ENCODE measurements at regions not wholly inside any gene's neighbourhood (a gene's known extent, or its start where the extent isn't known, plus 50 kb on each side); places are given as distances from the start of the nearest gene placed in this dataset.

DNA sequence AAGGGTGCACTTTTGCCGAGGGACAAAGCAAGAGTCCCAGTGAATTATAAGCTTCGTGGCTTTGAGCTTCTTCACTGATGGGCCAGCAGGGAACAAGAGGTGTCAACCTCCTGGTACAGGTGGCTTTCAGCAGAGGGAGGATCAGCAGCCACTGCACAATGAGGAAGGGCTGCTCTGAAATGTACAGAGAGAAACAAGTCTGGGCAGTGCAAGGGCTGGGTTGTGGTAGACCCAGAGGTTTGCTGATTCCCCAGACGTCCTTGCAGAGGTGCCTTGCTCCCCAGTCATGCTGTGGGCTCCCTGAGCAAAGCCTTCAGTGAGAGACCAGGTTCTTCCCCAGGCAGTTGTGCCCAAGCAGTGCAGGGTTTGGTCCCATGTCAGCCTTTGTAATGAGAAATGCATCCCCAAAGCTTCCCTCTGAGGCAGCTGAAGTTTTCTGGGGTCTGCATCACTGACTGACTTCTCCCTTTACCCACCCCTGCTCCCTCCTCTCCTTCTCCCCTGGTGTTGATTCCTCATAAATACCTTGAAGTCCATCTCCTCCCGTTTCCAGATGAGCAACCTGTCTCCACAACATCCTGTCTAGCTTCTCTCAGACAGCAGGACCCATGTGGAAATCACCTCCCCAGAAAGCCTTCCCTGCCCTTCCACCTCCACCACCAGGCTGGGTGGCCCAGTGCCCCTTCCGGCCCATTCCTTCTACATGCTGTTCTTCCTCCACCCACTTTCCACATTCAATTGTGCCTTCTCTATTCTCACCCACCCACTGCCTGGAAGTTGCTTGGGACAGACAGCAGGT lies 599.6 kb upstream of the ADAMTS16 start:
- no peak for DNase-seq

DNA sequence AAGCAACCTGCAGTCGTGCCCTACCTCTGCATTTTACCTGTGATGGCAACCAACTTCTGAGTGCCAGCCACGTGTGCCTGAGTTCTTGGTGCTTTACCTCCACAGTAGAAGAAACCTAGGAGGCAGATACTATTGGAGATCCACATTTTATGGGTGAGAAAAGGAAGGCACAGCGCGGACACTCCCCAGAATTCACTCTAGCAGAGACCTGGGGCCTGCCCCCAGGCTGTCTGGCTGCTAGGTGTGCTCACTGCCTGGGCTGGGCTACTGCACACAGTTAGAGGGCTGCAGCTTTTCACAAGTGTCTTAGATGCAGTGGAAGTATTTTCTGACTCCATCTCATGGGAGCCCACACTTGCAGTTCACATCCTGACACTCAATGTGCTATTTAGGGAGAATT lies 598.8 kb upstream of the ADAMTS16 start:
- DNase-seq = no peak

DNA sequence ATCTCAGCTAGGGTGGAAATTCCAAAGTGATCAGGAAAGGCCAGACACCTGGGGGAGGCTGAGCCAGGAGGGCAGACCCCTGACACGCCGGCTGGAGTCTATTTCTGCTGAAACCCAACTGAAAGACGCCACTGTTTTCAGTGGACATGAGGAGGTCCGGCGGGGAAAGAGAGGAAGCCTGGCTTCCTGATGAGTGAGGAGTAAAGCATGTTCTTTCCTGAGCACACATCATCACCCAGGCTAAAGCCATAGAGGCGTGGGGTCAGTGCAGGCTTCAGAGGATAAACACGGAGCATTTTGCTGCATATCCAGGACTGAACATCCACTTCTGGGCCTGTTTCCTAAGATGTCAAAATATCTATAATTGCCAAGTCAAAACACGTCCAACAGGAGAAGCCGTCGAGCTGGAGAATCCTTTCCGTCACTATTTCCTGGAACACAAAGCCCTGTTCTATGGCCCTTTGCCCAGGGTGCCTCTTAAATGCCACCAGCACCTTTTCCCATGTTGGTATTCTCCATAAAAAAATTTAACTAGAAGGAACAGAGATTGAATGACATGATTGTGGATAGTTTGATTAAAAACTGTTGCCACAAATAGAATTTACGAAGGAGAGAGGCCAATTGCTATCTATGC lies 597.9 kb upstream of the ADAMTS16 start:
- DNase-seq = no peak

DNA sequence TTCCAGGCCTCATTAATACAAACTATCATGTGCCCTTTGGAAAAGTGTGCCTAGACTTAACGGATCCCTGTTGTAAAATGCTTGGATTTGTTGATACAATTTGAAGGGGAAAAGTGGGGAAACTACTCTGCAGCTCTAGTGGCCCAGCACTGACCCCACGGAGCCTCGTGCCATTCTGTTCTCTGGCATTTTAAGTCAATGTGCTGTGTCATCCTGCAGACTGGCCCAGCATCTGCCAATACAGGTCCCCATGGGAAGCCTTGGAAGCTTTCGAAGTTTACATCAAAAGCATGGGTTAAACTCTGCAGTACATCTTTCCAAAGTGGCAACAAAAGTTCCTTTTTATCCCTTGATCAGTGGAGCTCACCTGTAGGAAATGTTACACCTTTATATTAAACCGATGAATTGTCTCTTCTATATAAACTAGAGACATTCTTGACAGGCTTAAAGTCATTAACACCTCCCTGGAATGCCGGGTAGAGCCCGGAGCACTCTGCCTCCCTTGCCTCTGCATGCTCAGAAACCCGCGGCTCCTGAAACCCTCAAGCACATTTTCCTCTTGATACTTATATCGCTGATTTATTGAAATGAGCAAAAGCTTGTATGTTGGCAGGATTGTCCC lies 596.0 kb upstream of the ADAMTS16 start:
- no peak for DNase-seq

DNA sequence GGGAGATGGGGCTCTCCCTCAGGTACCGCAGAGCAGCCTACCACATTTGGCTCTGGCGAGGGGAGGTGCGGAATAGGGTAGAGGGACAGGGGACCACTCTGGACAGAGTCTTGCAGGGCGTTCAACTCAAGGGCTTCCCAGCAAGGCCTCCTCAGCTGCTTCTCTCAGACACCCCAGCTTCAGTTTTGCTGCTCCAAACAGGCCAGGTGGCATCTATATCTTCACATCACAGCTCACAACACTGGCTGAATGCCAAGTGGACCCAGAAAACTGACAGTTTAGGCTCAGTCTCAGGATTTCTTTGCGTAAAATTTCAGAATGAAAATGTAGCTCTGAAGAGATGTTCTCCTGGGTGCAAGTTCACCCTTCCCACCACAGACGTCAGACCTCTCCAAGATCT lies 592.6 kb upstream of the ADAMTS16 start:
- DNase-seq = no peak

DNA sequence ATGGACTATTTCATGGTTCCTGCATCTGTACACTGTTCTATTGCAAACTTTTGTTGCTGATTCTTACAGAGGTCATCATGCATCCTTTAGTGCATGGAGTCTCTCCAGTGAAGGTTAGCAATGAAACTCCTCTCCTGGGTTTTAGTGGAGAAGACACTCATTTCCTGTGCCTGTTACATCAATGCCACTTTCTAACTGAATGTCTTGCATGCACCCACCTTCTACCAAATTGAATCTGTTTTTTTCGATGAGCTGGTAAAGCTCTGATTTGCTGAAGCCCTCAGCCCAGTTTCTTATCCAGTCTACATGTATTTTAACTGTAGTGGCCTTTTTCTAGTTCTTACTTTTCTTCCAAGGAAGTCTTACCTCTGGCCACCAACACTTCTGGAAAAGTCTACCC lies 591.8 kb upstream of the ADAMTS16 start:
- no peak for DNase-seq

DNA sequence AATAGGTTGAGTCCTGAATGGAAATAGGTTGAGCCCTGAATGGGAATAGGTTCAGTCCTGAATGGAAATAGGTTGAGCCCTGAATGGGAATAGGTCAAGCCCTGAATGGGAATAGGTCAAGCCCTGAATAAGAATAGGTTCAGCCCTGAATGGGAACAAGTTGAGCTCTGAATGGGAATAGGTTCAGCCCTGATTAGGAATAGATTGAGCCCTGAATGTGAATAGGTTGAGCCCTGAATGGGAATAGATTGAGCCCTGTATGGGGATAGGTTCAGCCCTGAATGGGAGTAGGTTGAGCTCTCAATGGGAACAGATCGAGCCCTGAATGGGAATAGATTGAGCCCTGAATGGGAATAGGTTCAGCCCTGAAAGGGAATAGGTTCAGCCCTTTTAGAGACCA lies 590.8 kb upstream of the ADAMTS16 start:
- no peak for DNase-seq

DNA sequence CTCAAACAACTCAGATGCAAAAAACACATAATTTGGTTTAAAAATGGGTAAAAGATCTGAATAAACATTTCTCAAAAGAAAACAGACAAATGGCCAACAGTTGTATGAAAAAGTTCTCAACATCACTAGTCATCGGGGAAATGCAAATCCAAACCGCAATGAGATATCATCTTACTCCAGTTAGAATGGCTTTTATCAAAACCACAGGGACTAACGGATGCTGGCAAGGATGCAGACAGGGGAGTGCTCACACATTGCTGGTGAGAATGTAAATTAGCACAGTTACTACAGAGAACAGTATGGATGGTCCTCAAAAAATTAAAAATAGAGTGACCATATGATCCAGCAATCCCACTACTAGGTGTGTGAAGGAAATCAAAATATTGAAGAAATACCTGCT lies 589.1 kb upstream of the ADAMTS16 start:
- DNase-seq = no peak

DNA sequence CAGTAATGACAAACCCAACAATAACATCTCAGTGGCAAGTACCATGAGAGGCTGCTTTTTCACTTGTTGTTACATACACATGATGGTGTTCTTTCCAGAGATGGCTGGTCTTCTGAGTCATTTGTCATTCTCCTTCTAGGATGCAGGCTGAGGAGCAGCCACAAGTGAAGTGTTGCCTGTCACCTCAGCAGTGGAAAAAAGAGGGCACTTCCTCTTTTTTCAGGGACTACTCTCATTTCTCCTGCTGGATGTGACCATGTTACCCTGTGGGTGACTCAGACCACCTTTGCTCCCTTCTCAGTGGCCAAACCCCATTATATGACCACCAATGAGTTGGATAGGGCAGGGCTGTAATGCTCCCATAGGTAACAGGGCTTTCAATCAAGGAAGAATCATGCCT lies 587.0 kb upstream of the ADAMTS16 start:
- no peak for DNase-seq

DNA sequence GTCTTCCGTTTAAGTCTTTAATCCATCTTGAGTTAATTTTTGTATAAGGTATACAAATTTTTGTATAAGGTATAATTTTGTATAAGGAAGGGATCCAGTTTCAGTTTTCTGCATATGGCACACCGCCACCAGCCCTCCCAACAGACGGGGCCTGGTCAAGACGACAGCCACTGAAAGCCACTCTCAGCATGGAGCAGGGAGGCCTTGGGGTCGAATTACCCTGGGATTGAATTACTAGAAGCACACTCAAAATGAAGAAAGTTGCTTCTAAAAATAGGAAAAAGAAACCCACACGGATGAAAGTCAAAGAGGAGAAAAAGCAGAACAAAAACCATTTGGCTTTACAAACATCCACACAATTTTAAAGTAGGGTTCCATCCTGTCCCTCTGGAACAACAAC lies 586.2 kb upstream of the ADAMTS16 start:
- DNase-seq = no peak

DNA sequence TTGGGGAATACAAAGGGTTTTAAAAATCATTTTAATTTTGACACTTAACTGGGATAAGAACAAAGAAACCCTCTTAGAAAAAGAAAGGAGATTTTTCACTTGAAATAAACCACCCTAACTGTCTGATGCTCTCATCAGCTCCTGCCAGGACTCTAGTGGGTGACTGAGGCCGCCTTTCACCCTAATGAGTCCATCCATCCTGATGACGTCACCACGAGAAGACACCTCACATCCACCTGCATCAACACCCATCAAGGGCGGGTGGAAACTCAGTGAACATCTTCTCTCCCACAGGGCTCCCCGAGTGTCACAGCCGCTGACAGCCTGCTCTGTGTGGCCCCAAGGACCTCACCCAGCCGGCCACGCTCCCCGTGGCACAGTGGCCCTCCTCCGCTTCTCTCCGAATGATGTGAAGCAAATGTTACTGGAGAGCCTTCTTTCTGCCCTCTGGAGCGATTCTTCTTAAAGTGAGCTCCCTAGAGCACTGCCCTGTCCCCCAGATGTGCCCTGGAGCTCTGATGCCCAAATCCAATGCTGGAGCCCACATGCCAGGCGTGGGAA lies 584.3 kb upstream of the ADAMTS16 start:
- no peak for DNase-seq

DNA sequence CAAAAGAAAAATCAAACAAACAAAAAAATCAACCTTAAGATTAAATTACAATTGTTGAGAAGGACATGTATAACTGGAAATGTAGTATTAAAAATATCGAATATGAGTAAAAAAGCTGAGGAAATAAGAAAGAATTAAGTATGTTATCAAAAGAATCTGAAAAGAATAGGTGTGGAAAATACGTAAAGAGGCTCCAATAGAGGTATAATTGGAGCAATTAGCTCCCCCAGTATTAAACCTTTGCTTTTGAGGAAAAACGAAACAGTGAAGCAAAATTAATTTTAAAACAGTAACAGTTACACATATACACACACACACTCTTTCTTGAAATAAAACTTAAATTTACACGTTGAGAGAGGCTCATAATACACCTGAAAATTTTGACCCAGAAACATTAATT lies 578.7 kb upstream of the ADAMTS16 start:
- DNase-seq = no peak

DNA sequence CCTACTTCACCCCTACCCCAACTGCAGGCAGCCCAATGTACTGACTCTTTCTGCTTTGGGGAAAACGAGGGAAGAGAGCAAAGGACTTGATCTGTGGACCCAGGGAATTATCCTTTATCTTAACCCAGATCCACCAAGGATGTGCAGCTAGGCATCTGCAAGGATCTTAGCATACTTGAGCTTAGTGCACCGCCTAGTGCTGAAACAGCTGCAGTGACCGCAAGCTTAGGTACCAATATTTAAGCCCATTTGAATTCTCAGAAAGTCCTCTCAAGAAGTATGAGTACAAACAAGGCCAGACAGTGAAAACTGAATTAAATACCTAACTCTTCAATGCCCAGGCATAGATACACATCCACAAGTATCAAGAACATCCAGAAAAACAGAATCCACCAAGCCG lies 576.7 kb upstream of the ADAMTS16 start:
- DNase-seq = no peak

DNA sequence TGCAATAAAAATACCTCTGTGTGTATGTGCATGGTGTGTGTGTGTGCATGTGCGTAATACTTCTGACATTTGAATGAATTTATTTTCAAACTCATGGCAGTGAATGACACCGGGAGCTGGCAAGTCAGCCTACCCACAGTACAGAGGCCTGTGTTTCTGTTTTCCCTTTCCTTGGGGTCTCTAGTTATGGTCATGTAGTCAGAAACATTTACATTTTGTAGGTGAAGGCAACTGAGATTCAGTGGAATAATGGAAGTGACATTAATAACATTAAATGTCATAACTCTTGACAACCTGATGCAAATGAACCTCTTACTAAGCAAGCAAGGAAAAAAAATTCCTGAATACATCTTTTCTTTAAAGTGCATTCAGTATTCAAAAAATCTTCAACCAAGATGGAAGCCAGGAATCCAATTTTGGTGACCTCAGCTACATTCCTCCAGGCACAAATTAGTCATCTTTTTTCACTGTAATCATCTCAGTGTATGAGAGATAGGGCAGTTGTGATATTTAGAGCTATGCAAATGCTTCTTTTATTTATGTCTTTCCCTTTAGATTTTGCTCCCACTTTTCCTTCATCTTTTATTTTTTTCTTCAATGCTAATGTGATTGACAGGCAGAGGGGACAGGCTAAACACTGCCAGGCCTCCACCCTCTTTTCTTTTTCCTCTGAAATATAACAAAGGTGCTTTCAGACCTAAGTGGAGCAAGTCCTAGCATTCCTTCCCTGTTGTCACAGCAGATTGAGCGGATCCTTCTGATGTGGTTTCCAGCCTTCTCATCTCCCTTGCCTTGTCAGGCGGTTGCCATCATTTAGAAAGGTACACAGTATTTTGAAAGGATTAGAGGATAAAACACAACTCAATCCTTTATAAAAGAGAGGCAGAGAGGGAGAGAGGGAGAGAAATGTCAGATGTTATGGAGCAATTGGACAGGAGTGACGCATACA lies 569.8 kb upstream of the ADAMTS16 start:
- DNase-seq = no peak

DNA sequence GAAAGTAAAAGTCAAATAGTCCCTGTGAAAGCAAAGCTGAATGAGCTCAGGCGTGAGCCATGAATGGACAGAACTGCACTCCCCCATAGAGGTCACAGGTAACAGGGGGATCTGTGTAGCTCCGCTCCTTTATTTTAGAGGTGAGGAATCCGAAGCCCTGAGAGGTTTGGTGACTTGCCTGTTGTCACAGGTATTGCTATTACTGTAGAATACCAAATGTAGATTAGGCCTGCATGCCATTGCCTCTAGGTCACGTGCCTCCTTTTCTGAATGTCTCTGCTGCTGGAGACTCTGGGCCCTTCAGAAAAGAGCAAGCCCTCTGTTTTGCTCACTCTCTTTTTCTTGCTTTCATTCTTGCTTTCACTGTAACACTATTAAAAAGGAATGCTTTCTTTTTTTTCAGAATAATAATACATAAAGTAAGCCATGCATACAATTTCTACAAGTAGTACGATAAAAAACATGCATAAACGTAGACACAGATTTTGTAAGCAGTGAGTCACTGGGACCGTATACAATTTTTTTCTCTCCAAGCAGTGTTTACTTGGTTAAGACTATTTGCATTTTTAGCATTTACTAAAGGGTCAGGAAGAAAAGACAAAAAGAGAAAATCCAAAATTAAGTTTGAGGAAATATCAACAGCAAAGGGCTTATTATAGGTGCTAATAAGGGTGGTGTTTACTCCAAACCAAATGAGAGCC lies 568.7 kb upstream of the ADAMTS16 start:
- no peak for DNase-seq

DNA sequence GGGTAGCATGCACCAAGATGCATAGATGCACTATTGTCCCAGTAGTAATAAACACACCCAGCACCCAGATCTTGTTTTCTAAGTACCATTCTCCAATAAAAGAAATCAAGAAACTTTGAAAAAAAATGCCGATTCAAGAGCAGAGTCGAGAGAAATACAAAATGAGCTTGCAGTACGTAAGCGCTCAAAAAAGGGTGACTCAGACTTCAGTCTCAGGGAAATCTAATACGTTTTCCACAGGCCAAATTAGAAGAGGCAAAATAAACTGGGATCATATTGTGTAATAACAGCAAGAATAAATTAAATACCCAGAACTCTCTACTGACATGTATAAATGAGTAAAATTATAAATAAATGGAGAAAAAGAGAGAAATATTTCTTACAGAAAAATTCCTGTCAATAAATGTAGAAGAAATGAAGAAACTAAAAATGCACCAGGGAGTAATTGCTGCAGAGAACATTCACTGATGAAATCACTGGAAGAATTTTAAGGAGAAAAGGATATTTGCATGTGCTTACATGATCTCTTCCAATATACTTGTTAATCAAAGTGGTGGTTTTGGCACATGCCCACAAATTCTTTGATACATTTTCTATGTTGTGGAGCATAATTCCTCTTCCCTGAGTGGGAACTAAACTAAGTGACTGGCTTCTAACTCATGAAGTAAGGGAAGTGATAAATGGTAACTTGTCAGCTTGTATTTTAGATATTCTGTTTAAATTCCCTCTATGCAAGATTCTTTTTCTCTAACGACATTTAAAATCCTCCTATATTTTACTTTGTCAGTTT lies 567.6 kb upstream of the ADAMTS16 start:
- no peak for DNase-seq

DNA sequence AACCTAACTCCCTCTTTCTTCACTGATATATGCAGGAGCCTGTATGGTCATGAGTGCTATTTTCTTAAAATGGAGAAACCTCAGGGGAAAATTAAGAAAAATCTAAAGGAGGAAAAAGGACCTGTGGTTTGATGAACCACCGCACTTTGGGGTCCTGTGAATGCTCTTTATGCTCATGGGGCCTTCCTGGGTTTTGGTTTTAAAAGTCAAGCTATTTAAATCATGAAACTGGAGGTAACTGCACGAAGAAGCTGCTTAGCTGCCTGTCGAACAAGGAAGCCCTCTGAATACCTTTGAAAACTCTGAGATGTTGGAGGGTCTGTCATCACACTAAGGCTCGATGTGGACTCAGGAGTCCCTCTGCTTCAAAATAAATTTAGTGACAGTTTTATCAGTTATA lies 564.5 kb upstream of the ADAMTS16 start:
- DNase-seq = no peak

DNA sequence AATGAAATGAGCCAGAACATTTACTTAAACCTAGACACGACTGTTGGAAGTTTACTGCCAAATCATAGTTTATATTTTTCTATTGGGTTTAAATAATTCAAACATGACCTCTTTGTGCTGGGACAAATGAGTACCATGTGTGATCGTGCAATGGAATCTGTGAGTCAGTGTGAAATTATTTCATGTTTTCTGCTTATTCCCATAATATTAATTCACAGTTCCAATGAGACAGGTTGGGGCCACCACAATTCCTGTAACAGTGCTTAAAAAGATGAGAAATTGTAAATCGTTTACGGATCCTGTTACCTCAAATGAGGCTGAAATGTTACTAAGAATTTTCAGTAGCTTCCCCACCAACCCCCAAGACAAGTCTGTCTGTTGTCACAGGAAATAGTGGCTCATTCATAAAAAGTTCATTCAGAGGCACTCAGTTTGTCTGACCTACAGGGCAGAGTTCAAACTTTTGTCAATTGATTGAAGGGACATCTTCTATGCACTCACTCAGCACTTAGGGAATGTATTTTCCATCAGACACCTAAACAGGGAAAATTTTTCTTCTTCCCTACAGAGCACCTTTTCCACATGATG lies 563.9 kb upstream of the ADAMTS16 start:
- no peak for DNase-seq

DNA sequence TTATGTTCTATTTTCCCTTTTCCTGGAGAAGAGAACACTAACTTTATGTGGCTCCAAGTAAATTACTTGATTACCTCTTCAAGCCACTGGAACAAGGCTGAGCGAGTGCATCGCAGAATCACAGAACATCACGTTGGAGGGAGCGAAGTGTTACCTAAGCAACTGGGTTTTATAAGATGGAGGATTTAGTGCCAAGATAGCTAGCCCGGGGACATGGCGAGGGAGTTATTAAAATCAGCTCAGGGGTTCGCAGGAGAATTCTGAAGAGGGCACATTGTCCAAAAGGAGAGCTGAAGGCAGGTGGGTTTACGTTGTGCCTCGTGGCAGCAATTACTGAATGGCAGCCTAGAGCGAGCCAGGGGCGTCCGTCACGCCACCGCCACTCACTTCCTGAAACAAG lies 563.2 kb upstream of the ADAMTS16 start:
- no peak for DNase-seq

DNA sequence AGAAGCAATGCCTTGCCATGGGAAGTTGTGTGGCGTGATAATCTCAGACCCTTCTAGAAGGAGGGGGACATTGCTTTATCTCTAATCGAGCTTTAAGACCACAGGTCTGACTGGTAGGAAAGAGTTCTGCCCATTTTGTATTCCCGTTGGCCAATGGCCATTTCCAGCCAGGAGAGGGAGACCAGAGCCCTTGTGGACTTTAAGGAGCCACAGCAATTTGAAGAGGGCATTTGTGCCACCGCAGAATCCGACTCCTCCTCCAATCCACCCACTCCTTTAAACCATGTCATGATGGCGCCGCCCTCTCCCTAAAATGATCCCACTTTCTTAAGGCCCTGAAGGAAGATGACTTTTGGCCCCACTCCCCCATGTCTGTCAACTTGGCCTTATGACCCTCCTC lies 560.5 kb upstream of the ADAMTS16 start:
- no peak for DNase-seq

DNA sequence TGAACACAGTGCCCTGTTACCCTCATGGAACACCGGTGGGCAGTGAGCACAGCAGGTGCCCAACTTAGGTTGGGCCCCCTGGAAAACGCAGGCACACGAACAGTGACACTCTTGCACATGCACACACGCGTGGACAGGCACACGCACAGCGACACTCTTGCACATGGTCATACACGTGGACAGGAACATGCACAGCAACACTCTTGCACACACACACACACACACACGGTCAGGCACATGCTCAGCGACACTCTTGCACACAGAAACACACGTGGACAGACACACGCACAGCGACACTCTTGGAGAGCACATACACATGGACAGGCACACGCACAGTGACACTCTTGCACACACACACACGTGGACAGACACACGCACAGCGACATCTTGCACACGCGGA lies 559.4 kb upstream of the ADAMTS16 start:
- no peak for DNase-seq
